HK-2 (cell line): ENCODE measurements at regions not wholly inside any gene's neighbourhood (a gene's known extent, or its start where the extent isn't known, plus 50 kb on each side); places are given as distances from the start of the nearest gene placed in this dataset.
"Not testable (repeated sequence)": the region's sequence is repeated elsewhere in the genome, so short reads cannot be mapped to it uniquely, and the experiment has no call there.

ENCODE experiments used
- DNase-seq: peaks from one replicate; pipeline ENCODE4 v3.0.0-alpha.2; 2018; ENCODE audit not compliant: unreplicated experiment

- DNase-seq, result no peak
Observed at GRCh38 chr5:32928761-32929160, 217.6 kb downstream of the NPR3 start.

DNA sequence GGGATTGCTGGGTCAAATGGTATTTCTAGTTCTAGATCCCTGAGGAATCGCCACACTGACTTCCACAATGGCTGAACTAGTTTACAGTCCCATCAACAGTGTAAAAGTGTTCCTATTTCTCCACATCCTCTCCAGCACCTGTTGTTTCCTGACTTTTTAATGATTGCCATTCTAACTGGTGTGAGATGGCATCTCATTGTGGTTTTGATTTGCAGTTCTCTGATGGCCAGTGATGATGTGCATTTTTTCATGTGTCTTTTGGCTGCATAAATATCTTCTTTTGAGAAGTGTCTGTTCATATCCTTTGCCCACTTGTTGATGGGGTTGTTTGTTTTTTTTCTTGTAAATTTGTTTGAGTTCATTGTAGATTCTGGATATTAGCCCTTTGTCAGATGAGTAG is 220.3 kb downstream of the NPR3 start:
- not testable (repeated sequence) for DNase-seq

DNA sequence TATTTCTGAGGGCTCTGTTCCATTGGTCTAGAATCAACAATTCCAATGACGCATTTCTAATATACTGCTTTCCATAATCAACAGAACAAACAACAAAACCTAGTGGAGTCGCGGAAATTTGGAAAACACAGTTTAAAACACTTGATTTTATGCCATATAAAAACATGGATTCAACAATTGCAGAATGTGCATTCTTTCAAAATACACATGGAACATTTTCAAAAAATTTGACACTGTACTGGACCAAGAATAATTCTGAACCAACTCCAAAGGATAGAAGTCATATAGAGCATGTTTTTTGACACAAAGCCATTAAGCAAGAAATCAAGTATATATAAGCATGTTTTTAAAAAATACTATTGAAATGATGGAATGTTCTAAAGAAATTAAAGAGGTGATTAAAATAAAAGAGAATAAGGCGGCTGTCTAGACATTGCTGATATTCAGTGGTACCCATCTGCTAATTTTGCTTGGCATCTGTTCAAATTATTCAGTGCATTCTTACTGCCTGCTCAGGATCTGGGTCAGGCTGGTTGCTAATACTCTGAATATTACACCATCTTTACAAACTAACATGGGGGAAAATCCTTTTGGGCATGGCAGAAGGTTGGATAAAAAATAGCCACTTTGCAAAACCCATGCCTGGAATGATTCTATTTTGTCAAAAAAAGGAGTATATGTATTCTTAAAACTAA is 221.3 kb downstream of the NPR3 start:
- no peak for DNase-seq

DNA sequence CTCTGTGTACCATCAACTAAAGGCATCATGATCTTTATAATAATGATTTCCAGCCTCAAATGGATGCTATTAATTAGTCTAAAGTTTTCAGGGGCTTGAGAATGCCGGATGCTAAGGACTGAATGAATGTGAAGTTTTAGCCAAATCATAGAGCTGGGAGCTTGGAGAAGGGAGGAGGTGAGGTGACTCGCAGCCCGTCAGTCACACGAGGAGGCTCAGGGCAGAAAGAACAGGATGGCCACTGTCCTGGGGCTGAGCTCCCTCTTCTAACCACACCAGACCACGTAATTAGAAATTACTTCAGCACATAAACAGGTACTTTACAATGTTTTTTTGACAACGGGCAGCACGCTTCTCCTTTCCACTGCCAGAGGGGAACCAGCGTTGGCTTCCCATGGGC is 222.6 kb downstream of the NPR3 start:
- DNase-seq, result no peak

DNA sequence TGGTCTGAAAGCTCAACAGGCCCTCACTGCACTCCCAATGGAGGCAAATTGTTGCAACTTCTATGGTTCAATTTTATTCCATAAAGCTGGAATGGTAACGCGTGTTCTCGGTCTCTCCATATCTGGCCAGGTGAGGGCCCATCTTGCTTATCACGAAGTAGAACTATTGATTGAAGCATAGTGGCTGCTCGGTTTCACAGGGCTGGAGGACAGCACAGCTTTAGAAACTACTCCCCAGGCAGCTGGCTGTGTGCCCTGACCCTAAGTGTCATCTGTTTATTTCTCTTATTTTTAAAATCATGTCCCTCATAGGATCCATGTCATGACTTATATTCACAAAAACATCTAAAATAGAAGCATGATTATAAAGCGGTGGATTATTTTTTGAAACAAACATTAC is 223.4 kb downstream of the NPR3 start:
- DNase-seq, result no peak

DNA sequence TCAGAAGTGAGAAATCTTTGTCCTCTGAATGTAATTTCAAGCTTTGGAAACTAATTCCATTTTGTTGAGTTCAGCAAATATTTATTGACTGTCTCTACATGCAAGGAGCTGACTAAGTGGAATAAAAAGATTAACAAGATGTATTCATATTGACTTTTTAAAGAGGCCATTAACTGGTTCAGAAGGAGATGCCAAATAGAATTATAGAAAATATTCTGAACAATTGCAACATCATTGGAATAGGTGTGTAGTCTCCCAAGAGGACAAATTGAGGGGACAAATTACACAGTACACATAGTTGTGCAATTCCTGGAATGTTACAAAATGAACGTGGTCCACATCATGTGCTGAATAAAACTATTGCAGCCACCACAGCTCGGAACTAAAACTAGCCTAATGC is 224.2 kb downstream of the NPR3 start:
- no peak for DNase-seq

GRCh38 chr5:32936329-32936728 is 225.2 kb downstream of the NPR3 start:
- DNase-seq, result no peak

DNA sequence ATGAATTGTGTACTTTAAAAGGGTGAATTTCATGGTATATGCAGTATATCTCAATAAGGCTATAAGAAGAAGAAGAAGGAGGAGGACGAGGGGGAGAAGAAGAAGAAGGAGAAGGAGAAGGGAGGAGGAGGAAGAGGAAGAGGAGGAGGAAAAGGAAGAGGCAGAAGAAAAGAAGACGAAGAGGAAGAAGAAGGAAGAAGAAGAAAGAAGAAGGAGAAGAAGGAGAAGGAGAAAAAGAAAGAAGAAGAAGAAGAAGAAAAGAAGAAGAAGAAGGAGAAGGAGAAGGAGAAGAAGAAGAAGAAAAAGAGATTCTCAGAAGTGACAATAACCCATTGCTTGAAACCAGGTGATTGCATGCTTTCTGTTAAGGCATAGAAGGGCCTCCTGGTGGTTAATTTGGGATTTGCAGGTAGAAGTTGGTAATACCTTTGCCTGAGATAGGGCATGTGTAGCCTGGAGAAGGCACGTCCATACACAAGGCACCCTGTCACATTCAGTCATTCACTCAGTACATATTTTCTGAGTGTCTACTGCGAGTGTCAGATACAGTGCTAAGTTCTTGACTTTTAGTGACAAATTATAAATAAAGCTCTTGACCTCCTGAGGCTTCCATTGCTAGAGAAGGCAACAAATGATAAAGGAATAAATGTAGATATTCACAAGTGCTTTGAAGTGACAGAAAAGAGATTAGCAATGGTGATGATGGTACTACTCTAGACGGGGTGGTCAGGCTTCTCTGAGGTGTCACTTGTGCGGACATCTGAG is 231.3 kb downstream of the NPR3 start:
- peak; percentile 14 for DNase-seq

GRCh38 chr5:32949286-32949970 is 238.3 kb downstream of the NPR3 start:
- no peak for DNase-seq

GRCh38 chr5:32951003-32951402 is 239.9 kb downstream of the NPR3 start:
- DNase-seq, result no peak

DNA sequence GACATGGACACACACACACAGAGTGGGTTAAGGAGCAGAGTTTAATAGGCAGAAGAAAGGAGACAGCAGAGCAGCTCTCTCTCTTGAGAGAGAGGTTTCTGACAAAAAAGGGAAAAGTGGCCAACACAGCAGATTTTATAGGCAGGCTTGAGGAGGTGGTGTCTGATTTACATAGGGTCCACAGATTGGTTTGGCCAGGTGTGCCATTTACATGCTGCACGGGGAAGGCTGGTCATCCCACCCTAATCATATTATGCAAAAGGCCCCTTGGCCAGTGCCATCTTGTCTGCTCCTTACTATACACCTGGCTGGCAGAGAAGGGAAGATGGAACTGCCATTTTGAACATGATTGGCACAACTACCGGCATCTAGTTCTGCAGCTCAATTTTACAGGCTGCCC is 240.8 kb downstream of the NPR3 start:
- DNase-seq, result no peak

- not testable (repeated sequence) for DNase-seq
Observed at GRCh38 chr5:32952421-32952820, 241.3 kb downstream of the NPR3 start.

DNA sequence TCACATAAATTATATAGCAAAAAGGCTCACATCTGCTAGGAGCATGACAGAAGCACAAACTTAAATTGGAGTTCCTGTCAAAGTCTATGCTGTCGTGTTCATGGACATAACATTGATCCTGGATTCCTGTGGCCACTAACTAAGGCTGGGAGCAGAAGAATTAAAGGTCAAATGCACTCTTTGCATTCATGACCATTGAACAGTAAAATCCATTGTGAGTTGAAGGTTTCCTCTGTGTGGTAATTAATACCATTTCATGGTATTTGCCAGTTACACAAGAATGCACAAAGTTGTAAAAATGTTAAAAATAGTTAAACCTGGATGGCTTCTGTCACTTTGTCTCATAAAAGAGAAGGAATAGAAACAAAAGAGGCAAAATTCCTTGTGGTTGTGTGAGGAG is 242.6 kb downstream of the NPR3 start:
- no peak for DNase-seq

GRCh38 chr5:32955814-32956213 is 244.7 kb downstream of the NPR3 start:
- DNase-seq, result no peak

DNA sequence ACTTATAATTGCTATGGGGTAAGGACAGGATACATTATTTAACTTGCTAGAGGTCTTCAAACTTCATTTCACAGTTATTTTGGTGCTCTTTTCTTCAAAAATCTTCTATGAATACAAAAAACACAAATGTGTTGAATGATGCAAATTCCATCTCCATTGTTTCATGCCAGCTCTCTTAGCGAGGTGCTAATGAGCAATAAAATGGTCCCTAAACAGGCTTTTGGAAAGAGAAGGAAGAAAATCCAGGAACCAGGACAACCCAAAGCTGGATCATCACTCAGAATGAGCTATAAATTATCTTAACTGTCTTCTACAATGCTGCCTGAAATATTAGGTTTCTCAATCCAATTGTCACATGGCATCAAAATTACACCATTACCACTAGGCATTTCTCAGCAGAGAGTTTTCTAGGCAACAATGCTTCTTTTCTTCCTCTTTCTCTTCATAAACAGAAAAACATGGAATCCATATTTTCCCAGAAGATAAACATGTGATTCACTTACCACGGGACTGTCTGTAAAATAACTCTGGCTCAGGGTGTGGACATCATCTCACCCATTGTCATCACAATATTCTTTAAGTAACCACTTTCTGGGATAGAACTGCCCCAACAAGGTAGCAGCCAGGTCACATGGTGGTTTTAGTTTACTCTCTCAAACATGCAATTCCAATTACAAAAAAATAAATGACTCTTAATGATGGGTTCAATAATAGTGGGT is 249.4 kb downstream of the NPR3 start:
- no peak for DNase-seq

GRCh38 chr5:32961059-32961415 is 249.9 kb downstream of the NPR3 start:
- no peak for DNase-seq

DNA sequence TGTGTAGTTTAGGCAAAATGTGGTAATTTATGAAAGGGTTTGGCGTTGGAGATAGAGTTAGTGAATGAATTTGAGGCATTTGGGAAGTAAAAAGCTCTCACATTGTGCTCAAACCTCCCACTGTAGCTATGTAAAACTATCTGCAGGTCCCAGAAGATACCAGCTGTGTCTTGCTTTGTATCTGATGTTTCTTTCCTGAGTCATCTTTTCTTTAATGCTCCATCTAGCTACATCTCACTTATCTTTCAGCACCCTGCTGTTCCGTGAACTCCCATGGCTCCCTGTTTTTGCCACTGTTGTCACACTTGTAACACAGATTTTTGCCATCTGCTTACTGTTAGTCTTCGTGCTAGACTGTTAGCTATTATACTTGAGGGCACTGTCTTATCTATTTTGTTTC is 253.1 kb downstream of the NPR3 start:
- DNase-seq, result no peak

- no peak for DNase-seq
Observed at GRCh38 chr5:32973646-32974045, 262.5 kb downstream of the NPR3 start.

DNA sequence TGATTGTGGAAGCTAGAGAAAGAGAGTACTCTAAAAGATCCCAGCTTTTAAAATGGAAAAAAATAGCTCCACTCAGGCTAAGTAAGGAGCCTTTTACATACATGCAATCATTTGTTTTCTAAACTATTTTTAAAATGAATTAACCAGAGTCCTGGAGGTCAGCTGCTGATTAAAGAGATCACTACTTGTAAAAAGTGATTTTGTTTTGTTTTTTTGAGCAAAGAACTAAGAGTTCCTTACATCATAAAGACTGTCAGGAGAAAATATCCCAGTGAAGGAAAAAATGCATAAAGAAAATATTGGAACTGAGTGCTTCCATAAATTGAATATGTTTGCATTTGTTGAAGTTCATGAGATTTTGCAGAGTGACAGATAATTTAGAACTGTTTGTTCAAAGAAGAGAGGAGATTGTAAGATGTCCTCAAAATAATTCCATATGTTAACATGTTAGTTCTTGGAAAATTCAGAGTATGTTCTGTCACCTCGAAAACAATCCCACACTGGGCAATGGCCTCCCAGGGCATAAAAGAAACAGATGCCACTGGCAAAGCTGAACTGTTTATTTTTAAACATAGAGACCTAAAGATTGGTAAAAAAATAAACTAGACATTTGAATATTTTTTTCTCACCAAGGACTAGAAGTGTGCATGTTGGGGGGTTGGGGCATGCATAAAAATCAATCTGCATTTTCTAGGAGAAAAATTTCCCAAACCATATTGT is 264.7 kb downstream of the NPR3 start:
- DNase-seq, result no peak

DNA sequence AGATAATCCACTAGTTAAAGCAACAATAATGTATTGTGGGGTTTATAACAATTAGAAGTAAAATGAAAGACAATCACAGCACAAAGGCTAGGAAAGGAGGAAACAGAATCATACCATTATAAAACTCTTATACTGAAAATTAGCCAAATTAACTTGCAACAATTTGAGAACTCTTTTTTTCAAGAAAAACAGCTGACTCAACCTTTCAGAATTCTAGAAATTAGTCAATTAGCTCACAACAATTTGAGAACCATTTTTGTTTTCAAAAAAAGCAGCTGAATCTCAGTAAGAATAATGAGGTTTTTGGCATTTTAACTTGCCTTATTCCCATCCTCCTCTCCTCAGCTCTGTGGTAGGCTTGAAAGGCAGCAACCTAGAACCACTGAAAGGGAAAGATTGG is 269.9 kb downstream of the NPR3 start:
- DNase-seq, result no peak

GRCh38 chr5:32984851-32985610 is 273.9 kb downstream of the NPR3 start:
- DNase-seq, result no peak
